ENCODE measurements at regions not wholly inside any gene's neighbourhood (a gene's known extent, or its start where the extent isn't known, plus 50 kb on each side); places are given as distances from the start of the nearest gene placed in this dataset.

DNA sequence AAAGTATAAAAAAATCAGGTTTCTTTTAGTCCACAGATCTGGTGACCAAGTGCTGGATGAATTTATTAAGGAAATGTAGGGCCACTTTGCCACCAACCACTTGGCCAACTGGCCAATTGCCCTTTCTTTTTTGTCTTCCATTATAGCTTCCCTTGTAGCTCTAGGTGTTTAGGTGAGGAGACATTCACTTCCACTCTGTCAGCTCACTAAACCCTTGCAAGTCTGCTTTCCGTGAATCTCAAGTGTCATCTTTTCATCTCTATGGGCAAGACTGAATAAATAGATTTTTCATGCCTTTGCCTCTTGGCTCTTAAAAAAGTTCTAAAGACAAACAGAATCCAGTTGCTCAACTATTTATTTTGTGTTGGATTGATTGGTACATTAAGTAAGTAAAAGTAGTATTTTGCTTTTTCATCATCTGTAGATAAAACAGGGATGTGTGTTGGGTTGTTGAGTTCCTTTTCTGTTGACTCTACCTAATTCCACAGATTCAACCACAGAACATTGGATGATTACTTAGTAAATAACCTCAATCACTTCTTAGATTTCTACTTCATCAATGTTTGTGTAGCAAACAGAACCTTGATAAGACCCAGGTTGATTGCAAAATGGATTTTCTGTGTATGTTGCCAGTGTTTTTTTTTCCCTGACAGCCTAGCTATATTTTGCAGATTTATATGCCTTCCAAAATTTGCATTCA is 68.1 kb upstream of the GRXCR1 start:
- no peaks in the 10 kb centered on the region for H3K27me3 ChIP-seq (ENCODE audit: insufficient read depth, low read length)
- no peaks in the 10 kb centered on the region for H3K36me3 Mint-ChIP-seq
- intact Hi-C loops (cut with micrococcal nuclease): no loop called here
- H3K9me3 ChIP-seq (ENCODE audit: control insufficient read depth in 1 of 2, low read length in 2 of 2): no peaks in the 10 kb centered on the region
- H3K27ac Mint-ChIP-seq: no peak overlapping the region
- H3K4me1 ChIP-seq (ENCODE audit: insufficient read depth, low read length): no peaks in the 10 kb centered on the region
- no peaks in the 10 kb centered on the region for H3K9me3 Mint-ChIP-seq
- H3K27ac ChIP-seq (ENCODE audit: low read depth, low read length): no peak overlapping the region
- DNase-seq: no peak
- no peak overlapping the region for H3K4me3 ChIP-seq (ENCODE audit: low read length in 2 of 2)
- H3K4me1 Mint-ChIP-seq: no peaks in the 10 kb centered on the region
- H3K27me3 Mint-ChIP-seq: peaks cover 5 to 8% of the 10 kb centered on the region in 2 donors
- ChIA-PET POLR2A (ENCODE audit: partially characterized antibody) (no interaction called here), CTCF (ENCODE audit: partially characterized antibody) (no interaction called here)
- H3K36me3 ChIP-seq (ENCODE audit: insufficient read depth, low read length): no peaks in the 10 kb centered on the region
- no peak overlapping the region for H3K4me3 Mint-ChIP-seq

DNA sequence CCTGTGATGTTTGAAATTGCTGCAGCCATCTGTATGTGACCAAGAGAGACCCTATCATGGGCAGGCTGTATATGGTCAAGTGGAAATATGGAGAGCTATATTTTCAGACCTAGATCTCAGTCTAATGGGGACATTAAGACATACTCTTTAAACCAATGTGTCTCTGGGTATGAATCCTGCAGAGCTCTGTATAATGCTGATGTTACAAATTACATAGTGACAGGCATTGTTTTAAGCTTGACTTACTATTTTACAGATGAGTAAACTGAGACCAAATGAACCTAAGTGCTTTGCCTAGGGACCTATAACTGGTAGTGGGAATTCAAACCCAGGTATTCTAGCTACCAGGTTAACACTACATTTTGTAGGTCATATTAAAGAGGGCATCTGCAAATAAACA is 71.3 kb upstream of the GRXCR1 start:
- H3K27ac ChIP-seq (ENCODE audit: low read depth, low read length): no peak overlapping the region
- intact Hi-C loops (cut with micrococcal nuclease): no loop called here
- no peak overlapping the region for H3K27ac Mint-ChIP-seq
- H3K4me3 Mint-ChIP-seq: no peak overlapping the region
- H3K36me3 Mint-ChIP-seq: no peaks in the 10 kb centered on the region
- DNase-seq: no peak
- POLR2A ChIA-PET (ENCODE audit: partially characterized antibody): no interaction called here
- no peaks in the 10 kb centered on the region for H3K36me3 ChIP-seq (ENCODE audit: insufficient read depth, low read length)
- no peaks in the 10 kb centered on the region for H3K27me3 ChIP-seq (ENCODE audit: insufficient read depth, low read length)
- no peaks in the 10 kb centered on the region for H3K9me3 Mint-ChIP-seq
- no peak overlapping the region for H3K4me3 ChIP-seq (ENCODE audit: low read length in 2 of 2)
- no peaks in the 10 kb centered on the region for H3K9me3 ChIP-seq (ENCODE audit: control insufficient read depth in 1 of 2, low read length in 2 of 2)
- H3K4me1 Mint-ChIP-seq: no peaks in the 10 kb centered on the region
- no peaks in the 10 kb centered on the region for H3K4me1 ChIP-seq (ENCODE audit: insufficient read depth, low read length)
- peaks cover 3 to 5% of the 10 kb centered on the region in 2 donors for H3K27me3 Mint-ChIP-seq
- CTCF ChIA-PET (ENCODE audit: partially characterized antibody): interaction anchor here (1.3 kb wide), 1 partner anchor 9 kb away, joined by 3 read pairs; no protein-coding TSS in a partner anchor

DNA sequence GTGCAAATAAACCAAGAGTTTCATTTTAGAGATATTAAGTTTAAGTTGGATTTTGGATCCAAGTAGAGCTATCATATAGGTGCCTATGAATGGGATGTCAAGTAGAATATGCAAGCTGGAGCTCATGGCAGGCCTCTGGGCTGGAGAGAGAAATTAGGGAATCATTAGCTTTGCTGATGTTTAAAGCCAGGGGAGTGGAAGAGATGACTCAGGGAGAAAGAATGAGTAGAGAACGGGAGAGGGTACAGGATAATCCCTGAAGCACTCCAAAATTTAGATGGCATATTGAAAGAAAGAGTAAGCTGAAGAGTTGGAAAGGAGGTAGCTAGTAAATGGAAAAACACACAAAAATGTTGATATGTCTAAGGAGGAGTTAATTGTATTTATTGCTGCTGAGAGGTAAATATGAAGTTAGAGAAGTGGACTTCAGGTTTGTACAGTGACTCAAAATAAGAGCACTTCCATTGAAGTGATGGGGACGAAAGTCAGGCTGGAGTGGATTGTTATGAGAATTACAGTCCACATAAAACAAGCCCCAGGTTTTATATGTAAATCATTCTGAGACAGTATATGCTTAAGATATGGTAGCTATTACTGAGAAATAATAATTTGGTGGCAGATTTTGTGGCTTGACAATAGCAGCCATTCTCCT is 72.5 kb upstream of the GRXCR1 start:
- Mint-ChIP-seq H3K9me3 (no peaks in the 10 kb centered on the region), H3K27ac (no peak overlapping the region), H3K36me3 (no peaks in the 10 kb centered on the region), H3K4me3 (no peak overlapping the region), H3K4me1 (no peaks in the 10 kb centered on the region), H3K27me3 (peaks cover 0 to 5% of the 10 kb centered on the region in 2 donors)
- DNase-seq: no peak
- Histone ChIP-seq H3K9me3 (ENCODE audit: control insufficient read depth in 1 of 2, low read length in 2 of 2) (no peaks in the 10 kb centered on the region), H3K27ac (ENCODE audit: low read depth, low read length) (no peak overlapping the region), H3K4me3 (ENCODE audit: low read length in 2 of 2) (no peak overlapping the region), H3K4me1 (ENCODE audit: insufficient read depth, low read length) (no peaks in the 10 kb centered on the region), H3K36me3 (ENCODE audit: insufficient read depth, low read length) (no peaks in the 10 kb centered on the region), H3K27me3 (ENCODE audit: insufficient read depth, low read length) (no peaks in the 10 kb centered on the region)
- intact Hi-C loops (cut with micrococcal nuclease): no loop called here
- CTCF ChIA-PET (ENCODE audit: partially characterized antibody): no interaction called here
- POLR2A ChIA-PET (ENCODE audit: partially characterized antibody): no interaction called here

DNA sequence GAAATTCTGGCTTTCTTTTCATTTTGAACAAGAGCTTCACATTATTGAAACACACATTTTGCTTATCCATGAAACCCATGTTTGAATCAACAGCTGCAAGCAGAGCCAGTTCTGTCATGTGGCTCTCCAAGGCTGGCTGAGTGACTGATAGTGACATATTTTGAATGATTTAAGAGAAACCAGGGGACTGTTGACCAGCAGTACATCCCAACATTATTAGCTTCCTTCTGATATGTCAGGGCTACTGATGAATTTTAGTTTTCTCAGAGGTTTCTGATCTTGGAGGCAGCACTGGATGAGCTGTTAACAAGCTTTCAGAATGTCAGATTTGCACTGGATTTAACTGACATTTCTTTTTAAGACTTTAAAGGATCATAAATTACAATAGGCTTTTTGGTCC is 74.6 kb upstream of the GRXCR1 start:
- Mint-ChIP-seq H3K27ac (no peak overlapping the region), H3K4me1 (no peaks in the 10 kb centered on the region), H3K36me3 (no peaks in the 10 kb centered on the region), H3K9me3 (no peaks in the 10 kb centered on the region), H3K27me3 (peaks cover 0 to 5% of the 10 kb centered on the region in 2 donors), H3K4me3 (no peak overlapping the region)
- DNase-seq: no peak
- Histone ChIP-seq H3K9me3 (ENCODE audit: control insufficient read depth in 1 of 2, low read length in 2 of 2) (no peaks in the 10 kb centered on the region), H3K27me3 (ENCODE audit: insufficient read depth, low read length) (no peaks in the 10 kb centered on the region), H3K36me3 (ENCODE audit: insufficient read depth, low read length) (no peaks in the 10 kb centered on the region), H3K27ac (ENCODE audit: low read depth, low read length) (no peak overlapping the region), H3K4me3 (ENCODE audit: low read length in 2 of 2) (no peak overlapping the region), H3K4me1 (ENCODE audit: insufficient read depth, low read length) (no peaks in the 10 kb centered on the region)
- intact Hi-C loops (cut with micrococcal nuclease): loop anchor here (1.0 kb wide), 1 partner anchor 250 kb away; no protein-coding TSS in a partner anchor
- ChIA-PET POLR2A (ENCODE audit: partially characterized antibody) (interaction anchor here (0.6 kb wide), 1 partner anchor 12 kb away, joined by 3 read pairs; no protein-coding TSS in a partner anchor), CTCF (ENCODE audit: partially characterized antibody) (interaction anchor here (0.7 to 1.6 kb wide), 7 partner anchors 11 to 257 kb away, joined by 3 to 11 read pairs (median 3); no protein-coding TSS in a partner anchor)

DNA sequence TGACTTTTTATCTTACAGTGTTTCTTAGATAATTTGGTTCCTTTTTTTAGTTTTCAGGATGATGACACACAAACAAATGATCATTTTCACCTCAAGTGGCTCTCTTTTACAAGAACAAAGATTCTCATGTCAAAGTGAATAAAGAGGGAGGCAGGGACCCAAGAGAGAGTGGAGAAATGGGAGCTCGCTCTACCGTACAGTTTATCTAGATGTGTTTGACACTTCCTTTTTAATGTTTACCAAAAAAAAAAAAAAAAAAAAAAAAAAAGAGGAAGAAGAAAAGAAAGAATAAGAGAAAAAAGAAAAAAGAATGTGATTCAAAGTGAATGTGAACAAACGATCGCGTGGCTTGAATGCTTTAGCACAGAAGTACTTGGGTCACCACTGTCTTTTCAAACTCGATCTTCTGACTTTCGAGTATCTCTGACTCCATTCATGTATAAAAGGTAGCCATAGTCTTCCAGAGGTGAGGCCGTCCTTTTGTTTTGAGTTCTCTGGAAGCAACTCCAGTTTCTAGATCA is 75.6 kb upstream of the GRXCR1 start:
- Histone ChIP-seq H3K27me3 (ENCODE audit: insufficient read depth, low read length) (no peaks in the 10 kb centered on the region), H3K4me3 (ENCODE audit: low read length in 2 of 2) (no peak overlapping the region), H3K27ac (ENCODE audit: low read depth, low read length) (no peak overlapping the region), H3K4me1 (ENCODE audit: insufficient read depth, low read length) (no peaks in the 10 kb centered on the region), H3K36me3 (ENCODE audit: insufficient read depth, low read length) (no peaks in the 10 kb centered on the region), H3K9me3 (ENCODE audit: control insufficient read depth in 1 of 2, low read length in 2 of 2) (no peaks in the 10 kb centered on the region)
- intact Hi-C loops (cut with micrococcal nuclease): loop anchor here (1.0 kb wide), 1 partner anchor 249 kb away; no protein-coding TSS in a partner anchor
- no peak overlapping the region for H3K4me3 Mint-ChIP-seq
- no peaks in the 10 kb centered on the region for H3K9me3 Mint-ChIP-seq
- H3K27ac Mint-ChIP-seq: no peak overlapping the region
- CTCF ChIA-PET (ENCODE audit: partially characterized antibody): interaction anchor here (0.7 to 1.6 kb wide), 7 partner anchors 10 to 289 kb away, joined by 3 to 5 read pairs (median 3); no protein-coding TSS in a partner anchor
- H3K27me3 Mint-ChIP-seq: peaks cover under 1 to 5% of the 10 kb centered on the region in 2 donors
- H3K4me1 Mint-ChIP-seq: no peaks in the 10 kb centered on the region
- no peak for DNase-seq
- H3K36me3 Mint-ChIP-seq: no peaks in the 10 kb centered on the region
- POLR2A ChIA-PET (ENCODE audit: partially characterized antibody): interaction anchor here (0.6 kb wide), 1 partner anchor 144 kb away, joined by 3 read pairs; no protein-coding TSS in a partner anchor

DNA sequence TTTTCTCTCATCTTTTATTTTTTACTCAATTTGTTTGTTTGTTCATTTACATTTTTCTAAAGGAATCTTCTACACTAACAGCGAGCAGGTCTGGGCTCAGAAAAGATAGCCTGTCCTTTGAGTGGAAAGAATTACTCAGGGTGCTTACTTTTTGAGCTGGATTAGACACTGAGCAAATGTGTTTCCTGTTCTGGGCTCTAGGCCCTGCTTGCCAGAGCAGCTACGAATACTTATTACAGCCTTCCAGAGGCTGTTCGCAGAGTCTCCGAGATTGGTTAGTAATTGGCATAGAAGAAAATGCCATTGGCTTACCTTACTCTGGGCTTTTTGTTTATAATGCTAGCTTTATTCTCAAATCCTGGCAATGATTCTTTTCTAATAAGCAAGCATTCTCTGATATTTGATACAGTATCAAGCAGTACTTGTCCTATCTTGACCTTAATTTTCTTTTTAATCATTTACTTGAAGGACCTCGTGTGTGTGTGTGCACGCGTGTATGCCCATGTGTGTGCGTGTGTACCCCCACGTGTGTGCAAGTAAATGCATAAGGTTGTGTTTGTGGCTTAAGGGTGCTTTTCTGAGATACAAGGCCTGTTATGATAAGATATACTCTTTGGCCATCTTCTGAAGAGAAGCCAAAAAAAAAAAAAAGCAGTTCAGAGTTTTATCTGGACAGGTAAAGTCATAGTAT is 76.2 kb upstream of the GRXCR1 start:
- Mint-ChIP-seq H3K27ac (no peak overlapping the region), H3K4me3 (no peak overlapping the region), H3K9me3 (no peaks in the 10 kb centered on the region), H3K36me3 (no peaks in the 10 kb centered on the region), H3K4me1 (no peaks in the 10 kb centered on the region), H3K27me3 (peaks cover 5% of the 10 kb centered on the region in 2 donors)
- no peak for DNase-seq
- H3K4me1 ChIP-seq (ENCODE audit: insufficient read depth, low read length): no peaks in the 10 kb centered on the region
- no peak overlapping the region for H3K4me3 ChIP-seq (ENCODE audit: low read length in 2 of 2)
- no peaks in the 10 kb centered on the region for H3K9me3 ChIP-seq (ENCODE audit: control insufficient read depth in 1 of 2, low read length in 2 of 2)
- POLR2A ChIA-PET (ENCODE audit: partially characterized antibody): interaction anchor here (0.6 kb wide), 1 partner anchor 194 kb away, joined by 3 read pairs; no protein-coding TSS in a partner anchor
- H3K27ac ChIP-seq (ENCODE audit: low read depth, low read length): no peak overlapping the region
- intact Hi-C loops (cut with micrococcal nuclease): no loop called here
- no peaks in the 10 kb centered on the region for H3K36me3 ChIP-seq (ENCODE audit: insufficient read depth, low read length)
- CTCF ChIA-PET (ENCODE audit: partially characterized antibody): interaction anchor here (0.7 to 1.5 kb wide), 4 partner anchors 9 to 288 kb away, joined by 3 to 4 read pairs (median 4); no protein-coding TSS in a partner anchor
- H3K27me3 ChIP-seq (ENCODE audit: insufficient read depth, low read length): no peaks in the 10 kb centered on the region
